Glomerular visceral epithelial cell (primary cell): ENCODE measurements at regions not wholly inside any gene's neighbourhood (a gene's known extent, or its start where the extent isn't known, plus 50 kb on each side); places are given as distances from the start of the nearest gene placed in this dataset.

Experiments used
- DNase-seq: peaks from one replicate; pipeline ENCODE4 v3.0.0-alpha.2; 2016; ENCODE audit errors: extremely low spot score

- no peak for DNase-seq
Measured at GRCh38 chr7:80347173-80347572, 164.7 kb downstream of the GNAT3 start.

- DNase-seq, result peak; percentile 11
Measured at GRCh38 chr7:80346704-80347103, 165.2 kb downstream of the GNAT3 start.

GRCh38 chr7:80335511-80336231 is 176.2 kb downstream of the GNAT3 start:
- no peak for DNase-seq

- DNase-seq, result no peak
Measured at GRCh38 chr7:80334908-80335307, 177.0 kb downstream of the GNAT3 start.

- no peak for DNase-seq
Measured at GRCh38 chr7:80334196-80334595, 177.7 kb downstream of the GNAT3 start.

- no peak for DNase-seq
Measured at GRCh38 chr7:80333040-80333439, 178.8 kb downstream of the GNAT3 start.

GRCh38 chr7:80330434-80330833 is 181.4 kb downstream of the GNAT3 start:
- no peak for DNase-seq

GRCh38 chr7:80324032-80324431 is 187.8 kb downstream of the GNAT3 start:
- DNase-seq, result peak; percentile 82

- no peak for DNase-seq
Measured at GRCh38 chr7:80319461-80319860, 184.8 kb downstream of the GNAI1 start.

GRCh38 chr7:80318081-80318480 is 183.4 kb downstream of the GNAI1 start:
- no peak for DNase-seq

GRCh38 chr7:80316811-80317210 is 182.2 kb downstream of the GNAI1 start:
- DNase-seq, result no peak

GRCh38 chr7:80313716-80314115 is 179.1 kb downstream of the GNAI1 start:
- DNase-seq, result no peak

GRCh38 chr7:80313067-80313626 is 178.5 kb downstream of the GNAI1 start:
- no peak for DNase-seq

GRCh38 chr7:80312139-80312661 is 177.6 kb downstream of the GNAI1 start:
- DNase-seq, result peak; percentile 24

- no peak for DNase-seq
Measured at GRCh38 chr7:80311313-80311712, 176.7 kb downstream of the GNAI1 start.

GRCh38 chr7:80309971-80310549 is 175.4 kb downstream of the GNAI1 start:
- DNase-seq, result no peak

- no peak for DNase-seq
Measured at GRCh38 chr7:80309377-80309776, 174.7 kb downstream of the GNAI1 start.

- no peak for DNase-seq
Measured at GRCh38 chr7:80307227-80307856, 172.7 kb downstream of the GNAI1 start.

GRCh38 chr7:80303315-80303714 is 168.7 kb downstream of the GNAI1 start:
- DNase-seq, result no peak

- DNase-seq, result no peak
Measured at GRCh38 chr7:80302636-80303035, 168.0 kb downstream of the GNAI1 start.

GRCh38 chr7:80302078-80302477 is 167.4 kb downstream of the GNAI1 start:
- no peak for DNase-seq

GRCh38 chr7:80298201-80298600 is 163.6 kb downstream of the GNAI1 start:
- no peak for DNase-seq

- DNase-seq, result no peak
Measured at GRCh38 chr7:80294346-80294745, 159.7 kb downstream of the GNAI1 start.
